ENCODE measurements at regions not wholly inside any gene's neighbourhood (a gene's known extent, or its start where the extent isn't known, plus 50 kb on each side); places are given as distances from the start of the nearest gene placed in this dataset.

- WGBS, 2 donors = 81 to 85% methylated on average over 3 of the region's 3 CpGs
Observed at GRCh38 chr6:90463359-90463758, 123.5 kb downstream of the MAP3K7 start.

GRCh38 chr6:90462102-90462501 is 124.8 kb downstream of the MAP3K7 start:
- WGBS, 2 donors = 84 to 91% methylated on average over 2 of the region's 2 CpGs
- no peak for ATAC-seq
- intact Hi-C loops (cut with DNase I) = no loop called here

More at GRCh38 chr6:90463359-90463758, 123.5 kb downstream of the MAP3K7 start:
- Histone ChIP-seq H3K27ac (no peak overlapping the region), H3K4me3 (no peak overlapping the region), H3K4me1 (peaks cover 0 to 15% (median 0%) of the 10 kb centered on the region in 9 donors), H3K27me3 (peaks cover 0 to 9% (median 0%) of the 10 kb centered on the region in 7 donors), H3K9me3 (no peaks in the 10 kb centered on the region), H3K36me3 (no peaks in the 10 kb centered on the region)
- TF ChIP-seq, protein P1, sequence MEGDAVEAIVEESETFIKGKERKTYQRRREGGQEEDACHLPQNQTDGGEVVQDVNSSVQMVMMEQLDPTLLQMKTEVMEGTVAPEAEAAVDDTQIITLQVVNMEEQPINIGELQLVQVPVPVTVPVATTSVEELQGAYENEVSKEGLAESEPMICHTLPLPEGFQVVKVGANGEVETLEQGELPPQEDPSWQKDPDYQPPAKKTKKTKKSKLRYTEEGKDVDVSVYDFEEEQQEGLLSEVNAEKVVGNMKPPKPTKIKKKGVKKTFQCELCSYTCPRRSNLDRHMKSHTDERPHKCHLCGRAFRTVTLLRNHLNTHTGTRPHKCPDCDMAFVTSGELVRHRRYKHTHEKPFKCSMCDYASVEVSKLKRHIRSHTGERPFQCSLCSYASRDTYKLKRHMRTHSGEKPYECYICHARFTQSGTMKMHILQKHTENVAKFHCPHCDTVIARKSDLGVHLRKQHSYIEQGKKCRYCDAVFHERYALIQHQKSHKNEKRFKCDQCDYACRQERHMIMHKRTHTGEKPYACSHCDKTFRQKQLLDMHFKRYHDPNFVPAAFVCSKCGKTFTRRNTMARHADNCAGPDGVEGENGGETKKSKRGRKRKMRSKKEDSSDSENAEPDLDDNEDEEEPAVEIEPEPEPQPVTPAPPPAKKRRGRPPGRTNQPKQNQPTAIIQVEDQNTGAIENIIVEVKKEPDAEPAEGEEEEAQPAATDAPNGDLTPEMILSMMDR (IDR thresholded peaks at IDR 0.05) = no peak
- DNase-seq = no peak
- ATAC-seq = no peak
- intact Hi-C loops (cut with DNase I) = no loop called here

DNA sequence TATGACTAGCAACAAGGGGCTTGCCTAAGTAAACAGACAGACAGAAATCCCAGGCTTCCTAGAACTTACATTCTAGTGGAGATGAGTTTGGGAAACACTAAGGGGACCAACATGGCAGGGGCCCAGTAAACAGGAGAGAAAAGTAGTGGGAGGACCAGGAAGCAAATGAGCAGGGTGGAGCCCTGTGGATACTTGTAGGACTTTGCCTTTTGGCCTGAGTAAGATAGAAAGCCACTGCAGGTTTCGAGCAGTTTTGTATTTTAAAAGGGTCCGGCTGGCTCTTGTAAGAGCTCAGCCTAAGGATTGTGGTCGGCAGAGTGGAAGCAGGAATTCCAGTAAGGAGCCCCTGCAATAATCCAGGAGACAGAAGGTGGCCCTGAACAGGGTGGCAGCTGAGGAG is 125.5 kb downstream of the MAP3K7 start:
- Histone ChIP-seq H3K4me1 (peaks cover 0 to 21% (median 0%) of the 10 kb centered on the region in 9 donors), H3K27me3 (peaks cover 0 to 6% (median 0%) of the 10 kb centered on the region in 7 donors), H3K4me3 (no peak overlapping the region), H3K27ac (no peak overlapping the region), H3K9me3 (no peaks in the 10 kb centered on the region), H3K36me3 (no peaks in the 10 kb centered on the region)
- 91% methylated on average over 3 of the region's 3 CpGs for WGBS, 2 donors
- intact Hi-C loops (cut with DNase I) = no loop called here
- no peak for DNase-seq
- no peak for ATAC-seq
- TF ChIP-seq, protein P1 (IDR thresholded peaks at IDR 0.05) = no peak

More at GRCh38 chr6:90462102-90462501, 124.8 kb downstream of the MAP3K7 start:
- TF ChIP-seq, protein P1 (IDR thresholded peaks at IDR 0.05) = no peak
- no peak overlapping the region for H3K4me3 ChIP-seq
- no peak overlapping the region for H3K27ac ChIP-seq
- peaks cover 0 to 21% (median 0%) of the 10 kb centered on the region in 9 donors for H3K4me1 ChIP-seq
- no peaks in the 10 kb centered on the region for H3K36me3 ChIP-seq
- peaks cover 0 to 6% (median 0%) of the 10 kb centered on the region in 7 donors for H3K27me3 ChIP-seq
- no peaks in the 10 kb centered on the region for H3K9me3 ChIP-seq
- DNase-seq = no peak

GRCh38 chr6:90460051-90460450 is 126.8 kb downstream of the MAP3K7 start:
- TF ChIP-seq, protein P1 (IDR thresholded peaks at IDR 0.05) = no peak
- H3K27ac ChIP-seq = no peak overlapping the region
- H3K9me3 ChIP-seq = no peaks in the 10 kb centered on the region
- H3K4me3 ChIP-seq = no peak overlapping the region
- H3K27me3 ChIP-seq = no peaks in the 10 kb centered on the region
- intact Hi-C loops (cut with DNase I) = no loop called here
- H3K36me3 ChIP-seq = no peaks in the 10 kb centered on the region
- WGBS, 2 donors = 89 to 94% methylated on average over 5 of the region's 5 CpGs
- DNase-seq = no peak
- peaks cover 0 to 21% (median 0%) of the 10 kb centered on the region in 9 donors for H3K4me1 ChIP-seq
- ATAC-seq = no peak
